ACHN (cell line): ENCODE measurements at regions not wholly inside any gene's neighbourhood (a gene's known extent, or its start where the extent isn't known, plus 50 kb on each side); places are given as distances from the start of the nearest gene placed in this dataset.
"Not testable (repeated sequence)": the region's sequence is repeated elsewhere in the genome, so short reads cannot be mapped to it uniquely, and the experiment has no call there.

Experiments
- DNase-seq: peaks from one replicate; pipeline ENCODE4 v3.0.0-alpha.2; 2015
- in situ Hi-C: cut with HindIII; loops from 2 replicates; pipeline ENCODE4 v1.10.0; 2017; ENCODE audit warnings: low sequenced_read_pairs, low pct_ligation_motif_present, low pct_unique_long_range_greater_than_20kb

- no peak for DNase-seq
- in situ Hi-C loops: no loop called here
Measured at GRCh38 chr5:123743990-123744583, 232.1 kb downstream of the CSNK1G3 start.

- no peak for DNase-seq
- in situ Hi-C loops: no loop called here
Measured at GRCh38 chr5:123735384-123735783, 223.4 kb downstream of the CSNK1G3 start.

GRCh38 chr5:123732257-123732656 is 220.3 kb downstream of the CSNK1G3 start:
- in situ Hi-C loops: no loop called here

GRCh38 chr5:123722451-123722850 is 210.5 kb downstream of the CSNK1G3 start:
- in situ Hi-C loops: no loop called here
- DNase-seq: no peak

More at GRCh38 chr5:123732257-123732656, 220.3 kb downstream of the CSNK1G3 start:
- DNase-seq: no peak

GRCh38 chr5:123721675-123722276 is 209.8 kb downstream of the CSNK1G3 start:
- in situ Hi-C loops: no loop called here
- no peak for DNase-seq

- in situ Hi-C loops: no loop called here
Measured at GRCh38 chr5:123720955-123721354, 209.0 kb downstream of the CSNK1G3 start.

GRCh38 chr5:123720339-123720738 is 208.4 kb downstream of the CSNK1G3 start:
- in situ Hi-C loops: no loop called here
- DNase-seq: no peak

More at GRCh38 chr5:123720955-123721354, 209.0 kb downstream of the CSNK1G3 start:
- no peak for DNase-seq

GRCh38 chr5:123719004-123719403 is 207.0 kb downstream of the CSNK1G3 start:
- no peak for DNase-seq
- in situ Hi-C loops: no loop called here

- no peak for DNase-seq
- in situ Hi-C loops: no loop called here
Measured at GRCh38 chr5:123718238-123718637, 206.3 kb downstream of the CSNK1G3 start.

GRCh38 chr5:123717139-123717538 is 205.2 kb downstream of the CSNK1G3 start:
- in situ Hi-C loops: no loop called here

GRCh38 chr5:123710031-123710430 is 198.1 kb downstream of the CSNK1G3 start:
- in situ Hi-C loops: no loop called here
- DNase-seq: no peak

More at GRCh38 chr5:123717139-123717538, 205.2 kb downstream of the CSNK1G3 start:
- no peak for DNase-seq

GRCh38 chr5:123709422-123709821 is 197.4 kb downstream of the CSNK1G3 start:
- no peak for DNase-seq
- in situ Hi-C loops: no loop called here

- in situ Hi-C loops: no loop called here
- DNase-seq: no peak
Measured at GRCh38 chr5:123708074-123708806, 196.3 kb downstream of the CSNK1G3 start.

GRCh38 chr5:123706531-123706930 is 194.6 kb downstream of the CSNK1G3 start:
- no peak for DNase-seq
- in situ Hi-C loops: no loop called here

- DNase-seq: no peak
Measured at GRCh38 chr5:123705741-123706140, 193.8 kb downstream of the CSNK1G3 start.

GRCh38 chr5:123701511-123702200 is 189.7 kb downstream of the CSNK1G3 start:
- DNase-seq: no peak
- in situ Hi-C loops: no loop called here

More at GRCh38 chr5:123705741-123706140, 193.8 kb downstream of the CSNK1G3 start:
- in situ Hi-C loops: no loop called here

GRCh38 chr5:123700624-123701287 is 188.8 kb downstream of the CSNK1G3 start:
- in situ Hi-C loops: no loop called here
- DNase-seq: peak; percentile 87

GRCh38 chr5:123699571-123699970 is 187.6 kb downstream of the CSNK1G3 start:
- DNase-seq: no peak
- in situ Hi-C loops: no loop called here

GRCh38 chr5:123698937-123699336 is 187.0 kb downstream of the CSNK1G3 start:
- not testable (repeated sequence) for DNase-seq

More at GRCh38 chr5:123698937-123699336, 187.0 kb downstream of the CSNK1G3 start:
- in situ Hi-C loops: not testable (repeated sequence)
